GM18861 (cell line): ENCODE measurements at regions not wholly inside any gene's neighbourhood (a gene's known extent, or its start where the extent isn't known, plus 50 kb on each side); places are given as distances from the start of the nearest gene placed in this dataset.
A peak's percentile ranks its signal among the peaks of the same experiment; 100 is the strongest.

Experiments
- ATAC-seq: cut with Tn5 transposase; IDR thresholded peaks from one replicate; pipeline ENCODE4 v1.9.1; 2021; ENCODE audit not compliant: unreplicated experiment

DNA sequence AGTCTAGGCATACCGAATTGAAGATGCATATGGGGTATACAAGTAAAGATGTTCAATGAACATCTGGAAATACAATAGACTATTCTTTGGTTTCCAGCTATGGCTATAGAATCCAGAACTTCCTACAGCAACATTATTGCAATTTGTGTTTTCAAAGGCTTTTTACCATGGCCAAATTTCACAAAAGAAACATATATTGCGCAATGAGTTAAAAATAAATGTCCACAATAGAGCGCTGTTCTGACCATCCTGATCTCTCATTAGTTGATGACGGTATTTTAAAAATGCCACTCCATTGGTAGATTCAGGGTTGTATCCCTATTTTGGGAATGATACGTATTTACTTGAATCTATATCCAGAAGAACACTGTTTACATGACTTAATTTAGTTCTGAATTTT lies 139.2 kb downstream of the LINC00632 start:
- ATAC-seq: no peak

DNA sequence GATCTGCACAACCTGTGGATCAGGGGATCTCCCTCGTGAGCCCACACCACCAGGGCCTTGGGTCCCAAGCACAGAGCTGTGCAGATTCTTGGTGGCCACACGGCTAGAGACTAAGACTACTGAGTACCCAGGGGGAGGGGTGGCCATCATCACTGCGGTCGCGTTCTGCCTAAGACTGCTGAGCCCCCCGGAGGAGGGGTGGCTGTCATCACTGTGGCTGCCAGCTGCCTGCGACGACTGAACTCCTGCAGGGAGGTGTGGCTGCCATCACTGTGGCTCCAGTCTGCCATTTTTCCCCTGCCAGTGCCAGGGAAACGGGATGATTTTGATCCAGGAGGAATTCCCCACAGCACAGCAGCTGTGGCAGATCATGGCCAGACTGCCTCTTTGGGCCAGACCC lies 141.7 kb upstream of the SPANXB1 start:
- no peak for ATAC-seq

DNA sequence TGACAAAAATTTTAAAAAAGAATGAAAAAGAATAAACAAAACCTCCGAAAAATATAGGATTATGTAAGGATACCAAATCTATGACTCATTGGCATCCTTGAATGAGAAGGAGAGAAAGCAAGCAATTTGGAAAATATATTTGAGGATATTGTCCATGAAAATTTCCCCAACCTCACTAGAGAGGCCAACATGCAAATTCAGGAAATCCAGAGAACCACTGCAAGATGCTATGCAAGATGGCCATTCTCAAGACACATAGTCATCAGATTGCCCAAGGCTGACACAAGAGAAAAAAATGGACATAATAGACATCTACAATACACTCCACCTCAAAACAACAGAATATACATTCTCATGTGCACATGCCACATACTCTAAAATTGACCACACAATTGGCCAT lies 135.9 kb upstream of the SPANXB1 start:
- ATAC-seq: no peak

- no peak for ATAC-seq
Observed at GRCh38 chrX:140912606-140913005, 89.8 kb upstream of the SPANXB1 start.

DNA sequence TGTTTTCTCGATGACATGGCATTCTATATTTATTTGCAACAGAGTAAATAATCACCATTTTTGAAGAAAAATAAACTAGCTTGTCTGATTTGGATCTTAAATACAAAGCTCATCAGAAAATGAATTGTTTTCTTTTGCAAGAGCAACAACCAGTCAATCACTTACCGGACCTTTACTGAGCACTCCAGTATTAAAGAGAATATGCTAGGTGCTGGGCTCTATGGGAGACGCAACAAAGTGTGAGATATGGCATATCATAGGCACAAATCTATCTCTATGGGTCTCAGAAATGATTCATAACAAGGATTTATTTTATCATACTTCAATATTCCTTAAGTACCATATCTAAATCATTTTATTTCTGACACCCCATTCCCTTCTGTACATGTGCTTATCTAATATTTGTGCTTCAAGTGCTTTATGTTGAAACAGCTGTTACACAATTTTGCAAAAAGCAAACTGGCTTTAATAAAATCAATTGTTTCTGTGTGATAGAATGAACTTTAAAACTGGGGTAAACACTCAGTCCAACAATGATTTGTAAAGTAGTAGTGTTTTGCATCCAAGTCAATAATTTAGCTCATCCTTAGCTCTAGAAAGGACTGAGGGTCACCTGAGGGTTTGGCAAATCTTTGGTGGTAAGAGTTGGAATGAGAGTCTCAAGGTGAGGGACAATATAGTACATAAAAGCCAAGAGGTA lies 88.4 kb upstream of the SPANXB1 start:
- ATAC-seq: no peak

- ATAC-seq: no peak
Observed at GRCh38 chrX:140916872-140917271, 85.5 kb upstream of the SPANXB1 start.

GRCh38 chrX:140917354-140918115 lies 84.9 kb upstream of the SPANXB1 start:
- ATAC-seq: no peak

DNA sequence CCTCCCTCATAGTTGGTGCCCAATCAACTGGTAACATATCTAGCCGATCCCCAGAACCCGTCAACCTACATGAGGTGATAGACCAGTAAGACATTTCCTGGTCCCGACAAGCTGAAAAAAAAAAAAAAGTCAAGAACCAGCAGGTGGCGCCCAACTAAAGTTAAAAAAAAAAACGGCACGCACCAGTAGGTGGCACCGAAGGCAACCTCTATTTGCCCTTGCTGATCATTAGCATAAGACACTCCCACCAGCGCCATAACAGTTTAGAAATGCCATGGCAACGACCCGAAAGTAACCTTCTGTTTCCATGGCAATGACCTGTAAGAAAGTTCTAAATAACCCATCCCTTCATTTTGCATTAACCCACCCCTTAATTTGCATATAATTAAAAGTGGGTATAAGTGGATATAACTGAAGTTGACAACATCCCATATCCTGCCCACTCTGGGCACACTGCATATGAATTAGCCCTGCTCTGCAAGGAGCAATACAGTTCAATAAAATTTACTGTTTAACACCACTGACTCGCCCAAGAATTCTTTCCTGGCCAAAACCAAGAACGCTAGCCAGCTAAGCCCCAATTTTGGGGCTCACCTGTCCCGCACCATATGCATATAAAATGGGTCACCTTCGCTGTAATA lies 83.9 kb upstream of the SPANXB1 start:
- ATAC-seq: peak; percentile 97

DNA sequence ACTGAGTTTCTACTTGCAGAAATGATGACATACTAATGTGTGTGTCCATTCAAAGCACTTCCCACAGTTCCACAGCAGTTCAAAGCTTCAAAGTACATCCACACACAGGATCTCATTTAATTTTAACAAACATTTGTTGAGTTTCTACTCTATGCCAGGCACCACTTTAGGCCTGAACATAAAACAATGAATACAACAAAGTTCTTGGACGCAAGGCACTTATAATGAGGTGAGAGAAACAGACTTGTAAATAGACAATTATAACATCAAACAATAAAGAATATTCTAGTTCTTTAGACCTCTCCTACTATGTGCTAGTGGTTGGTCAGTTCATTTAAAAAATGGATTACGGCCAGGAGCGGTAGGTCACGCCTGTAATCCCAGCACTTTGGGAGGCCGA lies 82.0 kb upstream of the SPANXB1 start:
- ATAC-seq: no peak

DNA sequence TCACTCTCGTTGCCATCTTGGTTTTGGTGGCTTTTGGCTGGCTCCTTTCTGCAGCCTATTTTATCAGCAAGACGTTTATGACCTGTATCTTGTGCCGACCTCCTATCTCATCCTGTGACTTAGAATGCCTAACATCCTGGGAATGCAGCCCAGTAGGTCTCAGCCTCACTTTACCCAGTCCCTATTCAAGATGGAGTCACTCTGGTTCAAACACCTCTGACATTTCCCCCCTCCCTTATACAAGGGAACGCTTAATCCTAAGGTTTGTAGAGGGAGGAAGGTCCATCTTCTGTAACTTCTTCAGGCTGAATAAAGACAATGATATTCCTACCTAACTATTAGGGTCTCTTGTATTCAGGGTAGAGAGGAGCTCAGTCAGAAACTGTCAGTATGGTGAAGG lies 79.3 kb upstream of the SPANXB1 start:
- no peak for ATAC-seq

GRCh38 chrX:140928739-140929138 lies 73.7 kb upstream of the SPANXB1 start:
- no peak for ATAC-seq

DNA sequence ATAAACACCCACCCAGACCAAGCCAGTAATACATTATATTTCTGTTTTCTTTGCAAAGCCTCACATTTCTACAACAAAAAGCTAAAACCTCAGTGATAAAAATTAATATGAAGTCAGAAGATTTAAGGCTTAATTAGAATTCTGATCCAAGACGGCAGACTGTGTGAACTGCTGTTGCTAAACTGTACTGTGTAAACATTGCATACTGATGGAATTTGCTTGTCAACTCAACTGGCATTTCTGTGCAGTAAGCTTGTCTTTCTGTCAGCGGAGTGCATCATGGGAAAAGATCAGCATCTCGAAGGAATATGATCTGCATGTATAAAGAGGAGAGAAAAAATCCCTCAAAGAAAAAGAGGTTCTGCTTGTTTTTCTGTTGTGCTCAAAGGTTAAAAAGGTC lies 69.4 kb upstream of the SPANXB1 start:
- ATAC-seq: no peak

GRCh38 chrX:140933874-140934655 lies 68.3 kb upstream of the SPANXB1 start:
- ATAC-seq: no peak

GRCh38 chrX:140943513-140943912 lies 58.9 kb upstream of the SPANXB1 start:
- no peak for ATAC-seq

DNA sequence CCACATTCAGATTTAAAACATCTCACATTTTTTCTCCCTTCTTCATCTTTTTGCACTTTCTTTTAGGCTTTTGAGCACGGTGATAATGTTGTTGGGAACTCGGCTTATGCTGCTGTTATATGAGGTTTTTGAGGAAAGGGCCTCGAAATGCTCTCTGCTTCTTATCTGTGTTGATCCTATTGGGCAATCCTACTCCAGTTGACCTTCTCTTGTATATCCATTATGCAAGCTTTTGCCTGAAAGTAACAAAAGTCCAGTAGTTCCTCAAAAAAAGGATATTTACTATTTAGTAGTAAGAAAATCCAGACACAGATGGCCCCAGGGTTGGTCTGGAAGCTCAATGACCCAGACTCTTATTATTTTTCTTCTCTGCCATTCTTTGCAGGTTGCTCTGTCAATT lies 57.7 kb upstream of the SPANXB1 start:
- no peak for ATAC-seq

DNA sequence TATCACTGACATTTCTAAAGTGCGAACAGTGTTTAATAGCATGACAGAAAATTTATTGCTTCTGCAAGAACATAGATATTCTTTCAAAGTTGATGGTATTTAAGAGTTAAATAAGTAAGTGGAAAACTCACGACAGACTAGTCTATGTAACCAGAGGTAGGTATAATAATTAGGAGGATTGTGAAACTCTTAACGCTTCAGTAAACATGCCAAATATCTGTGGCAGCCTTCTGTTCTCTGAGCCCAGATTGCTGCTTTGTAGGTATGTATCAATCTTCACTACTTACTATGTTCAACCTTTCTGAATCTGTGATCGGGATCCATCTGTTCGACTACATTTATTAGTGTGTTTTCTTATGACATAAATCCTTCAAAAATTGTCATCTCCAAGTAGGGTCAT lies 53.6 kb upstream of the SPANXB1 start:
- ATAC-seq: no peak

GRCh38 chrX:140949233-140949632 lies 53.2 kb upstream of the SPANXB1 start:
- no peak for ATAC-seq
